NCI-H146 (cell line): ENCODE measurements at regions not wholly inside any gene's neighbourhood (a gene's known extent, or its start where the extent isn't known, plus 50 kb on each side); places are given as distances from the start of the nearest gene placed in this dataset.

Source experiments
- DNase-seq: peaks from one replicate; lab custom pipeline; 2025; lab: John Stamatoyannopoulos, UW

DNA sequence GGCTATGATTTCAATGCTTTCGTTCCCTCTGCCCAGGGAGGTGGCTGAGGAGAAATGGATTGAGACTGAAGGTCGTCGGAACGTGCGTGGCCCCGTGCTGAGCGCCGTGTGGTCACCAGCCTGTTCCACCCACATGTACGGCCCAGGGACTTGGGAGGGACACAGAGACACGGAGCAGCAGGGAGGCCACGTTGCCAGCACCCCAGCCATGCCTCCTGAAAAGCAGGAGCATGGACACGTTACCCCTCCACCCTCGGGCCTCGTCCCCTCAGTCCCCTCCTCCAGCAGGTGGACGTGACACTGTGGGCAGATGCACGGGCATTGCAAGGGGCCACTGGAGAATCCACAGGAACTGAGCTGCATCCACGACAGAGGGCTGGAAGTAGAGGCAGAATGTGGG lies 133.1 kb upstream of the CST7 start:
- no peak for DNase-seq

DNA sequence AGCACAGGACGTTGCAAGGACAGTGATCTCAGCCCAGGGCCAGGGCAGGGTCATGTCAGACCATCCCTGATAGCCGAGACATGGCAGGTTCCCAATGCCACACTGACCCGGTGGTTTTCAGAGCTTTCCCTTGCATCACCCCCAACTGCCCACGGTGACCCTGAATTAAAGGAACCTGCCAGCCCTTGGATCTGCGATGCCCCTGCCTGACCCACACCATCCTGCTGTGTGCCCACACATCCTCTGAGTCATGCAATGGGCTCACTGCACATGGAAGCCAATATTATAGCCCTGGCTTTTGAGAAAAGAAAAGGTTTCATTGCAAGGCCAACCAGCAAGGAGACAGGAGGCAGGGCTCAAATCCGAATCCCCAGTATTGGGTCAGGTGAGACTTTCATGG lies 132.6 kb upstream of the CST7 start:
- DNase-seq: no peak

DNA sequence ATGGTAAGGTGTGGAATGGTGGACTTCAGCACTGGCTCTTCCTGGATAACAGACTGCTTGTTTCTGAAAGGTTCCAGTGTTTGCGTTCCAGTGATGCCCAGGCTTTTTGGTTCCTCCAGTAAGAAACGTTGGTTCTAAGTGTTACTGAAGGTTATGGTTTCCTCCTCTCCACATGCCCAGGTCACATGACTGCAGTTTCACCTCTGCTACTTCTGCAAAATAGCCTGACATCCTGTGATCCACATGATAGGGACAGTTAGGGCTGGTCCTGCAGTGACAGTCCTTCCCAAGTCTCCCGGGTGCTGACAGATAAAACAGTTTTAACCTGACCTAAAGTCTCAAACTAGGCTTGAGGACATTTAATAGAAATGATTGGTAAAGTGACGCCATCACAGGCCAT lies 132.2 kb upstream of the CST7 start:
- no peak for DNase-seq

DNA sequence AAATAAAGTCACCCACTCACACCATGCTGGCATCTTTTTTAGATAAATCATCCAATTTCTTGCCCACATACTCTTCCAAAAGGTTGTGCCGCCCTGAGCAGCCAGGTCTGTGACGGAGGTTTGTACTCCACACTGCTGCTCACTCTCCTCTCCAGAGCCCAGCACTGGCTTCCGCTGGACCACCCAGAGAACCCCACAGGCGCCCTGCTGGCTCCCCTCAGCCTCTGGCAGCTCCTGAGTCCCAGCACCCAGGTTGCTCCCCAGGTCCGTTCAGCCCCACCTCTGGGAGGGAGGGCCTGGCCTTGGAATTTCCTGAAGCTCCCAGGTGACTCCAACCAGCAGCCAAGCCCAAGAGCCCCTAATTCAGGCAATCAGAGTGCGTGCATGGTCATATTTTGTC lies 131.7 kb upstream of the CST7 start:
- no peak for DNase-seq

- DNase-seq: no peak
Observed at GRCh38 chr20:24818056-24818455, 131.0 kb upstream of the CST7 start.

- DNase-seq: no peak
Observed at GRCh38 chr20:24819331-24819965, 129.6 kb upstream of the CST7 start.

GRCh38 chr20:24820345-24820744 lies 128.7 kb upstream of the CST7 start:
- no peak for DNase-seq

DNA sequence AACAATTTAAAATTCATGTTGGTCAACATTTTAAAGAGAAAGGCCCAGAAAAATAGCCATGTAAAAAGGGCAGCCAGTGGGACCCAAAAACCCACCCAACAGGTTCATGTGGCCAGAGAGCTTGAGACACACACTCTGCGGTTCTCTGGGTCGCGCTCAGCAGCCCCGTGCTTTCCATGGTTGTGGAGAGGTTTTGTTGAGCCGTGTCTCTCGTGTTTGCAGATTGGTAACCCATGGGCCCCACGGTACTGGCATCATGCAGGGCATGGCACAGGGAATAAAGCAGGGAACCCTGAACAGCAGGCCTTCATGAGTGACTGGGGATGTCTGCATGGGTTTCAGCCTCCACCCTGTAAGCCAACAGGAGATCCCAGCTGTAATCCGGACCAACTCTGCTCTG lies 127.7 kb upstream of the CST7 start:
- DNase-seq: no peak

- no peak for DNase-seq
Observed at GRCh38 chr20:24823176-24823784, 125.8 kb upstream of the CST7 start.

DNA sequence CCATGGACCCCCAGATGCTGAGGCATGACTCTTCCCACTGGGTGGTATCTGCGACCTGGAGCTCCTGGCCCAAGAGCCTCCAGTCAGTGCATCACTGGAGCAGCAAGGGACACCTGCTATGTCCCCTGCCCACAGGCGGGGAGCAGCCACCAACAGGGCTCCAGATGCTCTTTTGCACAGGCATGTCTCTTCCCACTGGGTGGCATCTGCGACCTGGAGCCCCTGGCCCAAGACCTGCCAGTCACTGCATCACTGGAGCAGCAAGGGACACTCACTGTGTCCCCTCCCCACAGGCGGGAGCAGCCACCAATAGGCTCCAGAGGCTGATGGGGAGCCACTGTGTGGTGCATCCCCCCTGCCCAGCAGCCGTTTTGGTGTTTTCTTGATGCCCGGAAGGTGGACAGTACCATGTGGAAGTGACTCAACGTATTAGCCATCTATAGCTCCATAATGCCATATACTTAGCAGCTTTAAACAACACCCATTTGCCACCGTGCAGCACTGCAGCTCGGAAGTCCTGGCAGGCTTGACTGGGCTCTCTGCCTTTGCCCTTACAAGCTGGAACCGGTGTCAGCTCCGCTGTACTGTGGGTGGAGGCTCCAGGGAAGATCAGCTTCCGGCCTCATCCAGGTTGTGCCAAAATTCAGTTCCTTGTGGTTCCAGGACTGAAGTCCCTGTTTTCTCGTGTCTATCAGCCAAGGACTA lies 124.9 kb upstream of the CST7 start:
- DNase-seq: no peak

DNA sequence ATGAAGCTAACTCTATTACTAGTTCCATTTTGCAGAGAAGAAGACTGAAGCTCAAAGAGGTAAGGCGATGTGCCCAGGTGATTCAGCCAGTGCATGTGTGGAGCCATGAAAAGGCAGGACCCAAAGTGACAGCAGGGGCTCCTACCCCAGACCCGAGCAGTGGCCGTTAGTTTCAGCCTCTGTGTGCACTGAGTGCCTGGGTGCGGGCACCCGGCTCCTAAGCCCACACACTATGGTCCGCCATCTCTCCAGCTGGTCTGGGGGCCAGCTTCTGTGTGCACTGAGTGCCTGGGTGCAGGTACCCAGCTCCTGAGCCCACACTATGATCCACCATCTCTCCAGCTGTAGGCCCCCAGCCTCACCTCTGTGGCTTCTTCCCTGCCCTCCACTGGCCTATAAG lies 123.5 kb upstream of the CST7 start:
- DNase-seq: no peak

DNA sequence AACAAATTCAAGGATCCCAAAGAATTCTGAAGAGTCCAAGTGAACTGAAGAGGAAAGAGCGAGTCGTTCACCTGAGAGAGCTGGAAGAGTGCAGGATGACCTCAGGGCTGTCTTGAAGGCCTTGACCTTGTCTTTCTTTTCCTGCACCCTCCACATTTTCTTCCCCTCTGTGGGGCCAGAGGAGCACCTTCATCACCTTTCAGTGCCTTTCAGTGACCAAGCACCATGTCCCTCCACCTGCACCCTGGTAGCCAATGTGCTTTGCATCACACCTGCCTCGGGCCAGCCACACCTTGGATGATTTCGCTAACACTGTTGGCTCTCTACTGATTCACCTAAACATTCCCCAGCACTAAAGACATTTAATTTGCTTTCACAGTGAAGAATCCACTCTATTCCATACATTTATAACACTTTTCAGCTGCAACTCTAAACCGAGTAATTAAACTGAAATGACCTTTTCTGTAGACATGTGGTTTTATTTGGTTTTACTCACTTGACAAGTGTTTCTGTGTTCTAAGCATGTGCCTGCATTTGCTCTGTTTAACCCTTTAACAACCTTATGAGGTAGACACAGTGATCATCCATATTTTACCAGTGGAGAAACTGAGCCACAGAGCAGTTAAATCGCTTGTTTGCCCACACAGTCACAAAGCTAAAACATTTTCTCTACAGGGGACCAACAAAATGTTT lies 121.3 kb upstream of the CST7 start:
- DNase-seq: no peak

DNA sequence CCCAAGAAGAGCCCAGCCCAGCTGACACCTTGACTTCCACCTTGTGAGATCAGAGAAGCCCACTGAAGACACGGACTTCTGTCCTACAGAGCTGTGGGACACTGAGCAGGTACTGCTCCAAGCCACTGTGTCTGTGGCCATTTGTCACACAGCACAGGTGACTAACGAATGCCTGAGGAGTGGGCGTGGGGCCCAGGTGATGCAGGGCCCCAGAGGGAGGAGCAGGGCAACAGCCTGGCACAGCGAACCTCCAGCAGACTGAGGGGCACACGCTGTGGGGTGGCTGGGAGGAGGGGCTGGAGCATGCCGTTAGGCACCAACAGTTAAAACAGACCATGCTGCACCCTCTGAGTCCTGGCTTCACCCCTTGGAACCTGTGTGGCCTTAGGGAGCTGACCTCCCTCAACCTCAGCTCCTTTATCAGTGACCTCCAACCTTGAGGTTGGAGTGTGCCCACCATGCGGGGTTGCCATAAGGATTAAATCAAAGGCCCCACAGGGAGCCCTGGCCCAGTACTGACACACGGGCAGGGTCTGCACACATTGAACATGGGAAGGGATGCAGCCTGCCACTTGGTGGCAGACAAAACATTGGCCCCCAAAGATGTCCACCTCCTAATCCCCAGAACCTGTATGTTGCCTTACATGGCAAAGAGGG lies 119.9 kb upstream of the CST7 start:
- DNase-seq: no peak

DNA sequence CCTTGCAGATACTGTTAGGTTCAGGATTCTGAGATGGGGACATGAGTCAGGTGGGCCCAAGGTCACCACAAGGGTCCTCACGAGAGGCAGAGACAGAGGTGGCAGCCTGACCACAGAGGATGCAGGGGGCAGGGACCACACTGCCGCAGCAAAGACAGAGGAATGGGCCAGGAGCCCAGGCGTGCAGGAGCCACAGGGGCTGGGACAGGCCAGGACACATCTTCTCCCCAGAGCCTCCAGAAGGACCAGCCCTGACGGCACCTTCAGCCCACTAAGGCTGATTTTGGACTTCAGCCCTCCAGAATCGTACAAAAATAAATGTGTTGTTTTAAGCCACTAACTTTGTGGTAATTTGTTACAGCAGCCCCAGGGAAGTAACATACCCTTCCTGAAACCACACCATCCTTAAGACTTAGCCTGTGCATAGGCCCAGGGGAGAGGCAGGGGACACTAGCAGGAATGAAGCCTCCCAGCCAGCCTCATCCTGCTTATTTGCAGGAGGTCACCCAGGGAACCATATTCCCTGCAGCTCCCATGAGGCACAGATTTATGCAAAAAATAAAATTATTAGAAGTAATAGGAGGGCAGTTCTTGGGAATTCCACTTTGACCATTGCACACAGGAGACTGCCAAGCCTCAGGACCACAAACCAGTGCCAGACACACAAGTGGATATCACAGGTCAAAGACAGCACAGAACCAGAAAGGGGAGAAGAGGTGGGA lies 119.3 kb upstream of the CST7 start:
- DNase-seq: no peak

DNA sequence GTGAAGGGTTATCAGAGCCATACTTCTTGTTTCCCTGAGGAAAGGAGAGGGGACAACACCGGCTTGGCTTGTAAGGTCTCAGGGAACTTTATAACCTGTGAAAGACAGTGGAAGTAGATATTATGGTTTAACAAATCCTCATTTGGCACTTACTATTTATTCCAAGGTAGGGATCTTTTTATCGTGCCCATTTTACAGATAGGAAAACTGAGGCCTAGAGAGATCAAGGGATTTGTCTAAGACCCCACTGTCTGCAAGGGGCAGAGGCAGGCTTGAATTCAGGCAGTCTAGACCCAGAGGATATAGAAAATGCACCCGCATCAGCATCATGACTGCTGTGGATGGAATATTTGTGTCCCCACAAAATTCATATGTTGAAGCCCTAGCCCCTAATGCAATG lies 118.4 kb upstream of the CST7 start:
- DNase-seq: no peak

DNA sequence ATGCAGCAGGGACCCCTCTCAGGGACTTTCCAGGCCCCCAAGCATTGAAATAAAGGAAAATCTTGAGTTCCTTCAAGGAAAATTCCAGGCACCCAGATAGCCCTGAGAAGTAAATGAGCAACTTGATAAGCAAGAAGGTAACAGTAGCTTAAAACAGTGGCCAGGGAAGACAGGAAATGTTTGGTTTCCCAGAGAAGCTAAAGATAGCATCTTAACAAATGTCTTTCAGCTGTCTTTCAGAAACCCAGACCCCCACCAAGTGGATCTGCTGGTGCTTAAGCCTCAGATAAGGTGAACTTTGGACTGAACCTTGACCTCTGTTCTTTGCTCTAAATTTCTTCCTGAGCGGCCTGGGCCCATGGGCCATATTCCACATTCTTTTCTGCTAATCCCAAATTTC lies 117.8 kb upstream of the CST7 start:
- no peak for DNase-seq

DNA sequence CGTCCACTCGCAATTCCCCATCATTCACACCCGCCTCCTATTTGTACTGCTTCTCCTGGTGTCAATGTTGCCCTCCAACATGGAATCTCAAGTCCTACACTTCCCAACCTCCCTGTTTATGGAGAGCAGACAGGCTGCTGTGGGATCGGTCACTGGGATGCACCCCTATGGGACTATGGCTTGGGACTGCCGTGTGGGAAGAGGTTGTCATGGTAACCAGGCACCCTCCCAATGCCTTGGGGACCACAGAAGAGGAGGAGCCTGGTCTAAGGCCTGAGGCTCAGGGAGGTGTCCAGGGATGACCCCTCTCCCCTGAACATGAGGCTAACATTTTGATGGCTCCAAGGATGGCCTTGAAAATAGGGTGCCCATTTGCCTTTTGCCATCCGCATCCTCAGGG lies 116.6 kb upstream of the CST7 start:
- no peak for DNase-seq

DNA sequence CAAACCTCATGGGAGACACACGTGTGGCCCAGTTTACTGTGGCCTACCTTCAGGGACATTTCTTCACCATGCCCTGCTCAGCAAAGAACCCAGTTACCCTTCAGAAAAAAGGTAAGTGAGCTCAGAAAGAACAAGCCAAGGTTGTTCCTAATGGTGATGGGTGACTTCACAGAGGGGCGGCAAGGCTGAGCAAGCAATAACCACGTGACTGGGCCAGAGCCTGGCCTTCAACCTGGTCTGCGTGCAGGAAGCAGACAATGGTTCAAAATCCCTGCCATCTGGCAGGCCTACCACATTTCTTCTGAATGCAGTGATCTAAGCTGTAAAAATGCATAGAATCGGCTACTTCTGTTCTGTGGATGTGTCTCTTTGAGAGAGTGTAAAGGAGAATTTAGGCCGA lies 115.5 kb upstream of the CST7 start:
- DNase-seq: no peak

GRCh38 chr20:24834310-24834709 lies 114.8 kb upstream of the CST7 start:
- DNase-seq: no peak

DNA sequence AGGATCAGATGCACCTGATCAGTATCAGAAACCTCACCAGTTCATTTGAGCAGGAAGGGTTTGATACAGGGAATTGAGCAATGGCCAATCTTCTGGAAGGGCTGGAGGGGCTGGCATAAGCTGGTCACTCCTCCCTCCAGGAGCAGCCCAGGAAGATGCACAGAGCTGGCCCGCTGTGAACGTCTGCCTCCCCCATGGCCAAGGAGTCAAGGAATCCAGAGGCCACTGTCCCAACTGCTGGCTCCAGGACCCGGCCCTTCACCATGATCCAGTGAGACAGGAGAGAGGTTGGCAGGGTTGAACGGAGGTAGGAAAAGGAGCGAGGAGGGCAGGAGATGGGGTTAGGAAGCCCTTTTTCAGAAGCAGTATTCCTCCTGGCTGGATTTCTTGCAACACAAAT lies 113.9 kb upstream of the CST7 start:
- DNase-seq: no peak

GRCh38 chr20:24836041-24836533 lies 113.0 kb upstream of the CST7 start:
- no peak for DNase-seq
